ENCODE measurements at regions not wholly inside any gene's neighbourhood (a gene's known extent, or its start where the extent isn't known, plus 50 kb on each side); places are given as distances from the start of the nearest gene placed in this dataset.

- TF ChIP-seq, protein P1, sequence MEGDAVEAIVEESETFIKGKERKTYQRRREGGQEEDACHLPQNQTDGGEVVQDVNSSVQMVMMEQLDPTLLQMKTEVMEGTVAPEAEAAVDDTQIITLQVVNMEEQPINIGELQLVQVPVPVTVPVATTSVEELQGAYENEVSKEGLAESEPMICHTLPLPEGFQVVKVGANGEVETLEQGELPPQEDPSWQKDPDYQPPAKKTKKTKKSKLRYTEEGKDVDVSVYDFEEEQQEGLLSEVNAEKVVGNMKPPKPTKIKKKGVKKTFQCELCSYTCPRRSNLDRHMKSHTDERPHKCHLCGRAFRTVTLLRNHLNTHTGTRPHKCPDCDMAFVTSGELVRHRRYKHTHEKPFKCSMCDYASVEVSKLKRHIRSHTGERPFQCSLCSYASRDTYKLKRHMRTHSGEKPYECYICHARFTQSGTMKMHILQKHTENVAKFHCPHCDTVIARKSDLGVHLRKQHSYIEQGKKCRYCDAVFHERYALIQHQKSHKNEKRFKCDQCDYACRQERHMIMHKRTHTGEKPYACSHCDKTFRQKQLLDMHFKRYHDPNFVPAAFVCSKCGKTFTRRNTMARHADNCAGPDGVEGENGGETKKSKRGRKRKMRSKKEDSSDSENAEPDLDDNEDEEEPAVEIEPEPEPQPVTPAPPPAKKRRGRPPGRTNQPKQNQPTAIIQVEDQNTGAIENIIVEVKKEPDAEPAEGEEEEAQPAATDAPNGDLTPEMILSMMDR (IDR thresholded peaks at IDR 0.05 in 4 of 5, conservative IDR thresholded peaks at IDR 0.05 in 1 of 5) = no peak
- TF ChIP-seq POLR2A (IDR thresholded peaks at IDR 0.05) = no peak
Measured at GRCh38 chr10:130497056-130498010, 361.1 kb downstream of the GLRX3 start.
